Ovary (tissue), 7 donors: ENCODE measurements at regions not wholly inside any gene's neighbourhood (a gene's known extent, or its start where the extent isn't known, plus 50 kb on each side); places are given as distances from the start of the nearest gene placed in this dataset.

Experiments
- DNase-seq, 5 donors: peaks; one replicate each; pipeline ENCODE4 v3.0.0-alpha.2; 2019 to 2020
- H3K27ac ChIP-seq, 2 donors: fragments of 200-600 bp; one replicate each; pipeline versions ENCODE4 v1.5.1 to v1.8.0; 2019 to 2022
- H3K27me3 ChIP-seq: fragments of 200-600 bp; one replicate; pipeline ENCODE4 v1.8.0; 2022
- H3K36me3 ChIP-seq: fragments of 200-600 bp; sonication (generic); one replicate; pipeline ENCODE4 v1.5.1; 2019
- H3K4me1 ChIP-seq: one replicate; pipeline ENCODE4 v1.8.1; 2013; ENCODE audit warnings: mild to moderate bottlenecking, moderate library complexity; ENCODE audit not compliant: insufficient read depth
- H3K4me3 ChIP-seq: fragments of 200-600 bp; sonication (generic); one replicate; pipeline ENCODE4 v1.5.1; 2017
- H3K9me3 ChIP-seq, 2 donors: fragments of 200-600 bp in 1 of 2; sonication (generic) in 1 of 2; one replicate each; pipeline versions ENCODE4 v1.5.1 to v1.8.1; 2013 to 2019; ENCODE audit warnings: mild to moderate bottlenecking in 1 of 2, moderate library complexity in 1 of 2
- EP300 ChIP-seq: sonication (generic); formaldehyde crosslinking; IDR thresholded peaks from one replicate; pipeline ENCODE4 v1.6.1; 2017; ENCODE audit warnings: antibody characterized with exemption
- POLR2A ChIP-seq: fragments of 450-650 bp; IDR thresholded peaks from one replicate; pipeline ENCODE4 v1.6.1; 2017; ENCODE audit warnings: antibody characterized with exemption, mild to moderate bottlenecking, moderate library complexity
- WGBS, 3 donors: extraction: QIAGEN DNeasy Blood & Tissue Kit in 1 of 3; methylation state at CpG; one replicate each; pipeline versions ENCODE4 v1.1.5 to v1.1.7; 2013 to 2017; 5-methylcytosine and 5-hydroxymethylcytosine counted together
- intact Hi-C, 4 donors: fragments of 100-400 bp; cut with DNase I; formaldehyde crosslinking; loops; one replicate each; pipeline versions ENCODE4 v1.11.0 to v1.15.1; 2022 to 2023
- TF ChIP-seq, protein P1 (sequence below), 3 donors: fragments of 450-650 bp in 2 of 3; fragments of 200-600 bp in 1 of 3; IDR thresholded peaks; one replicate each; pipeline versions ENCODE4 v1.5.1 to v1.8.0; 2016 to 2022; ENCODE audit warnings: antibody characterized with exemption in 3 of 3, mild to moderate bottlenecking in 1 of 3
- donor health status: DM: no; HTN: no; CAD: no; lungs with moderate emphysema.
- donor health status: DM: no; HTN: no; CAD: no.
- donor health status: Bipolar disorder and iron deficiency.
- donor health status: DM: no; HTN: no; CAD: no.
- donor health status: DM: yes; HTN: yes; CAD: no.

DNA sequence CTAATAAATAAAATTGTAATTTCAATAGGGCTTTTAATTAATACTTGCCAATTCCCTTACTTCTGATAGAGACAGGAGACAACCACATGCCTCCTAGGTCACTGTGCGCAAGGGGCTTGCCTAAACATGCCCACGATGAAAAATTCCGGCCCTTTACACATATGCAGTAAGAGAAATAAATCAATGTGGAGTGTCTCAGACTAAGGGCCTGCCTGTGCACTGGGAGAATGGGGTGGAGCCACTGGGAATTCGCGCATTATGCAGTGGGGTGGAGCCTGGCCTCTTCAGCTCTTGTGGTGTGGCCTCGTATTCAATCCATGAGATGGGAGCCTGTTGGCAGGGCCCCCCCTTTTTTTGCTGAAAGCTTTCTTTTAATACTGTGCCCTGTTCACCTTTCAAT is 484.5 kb downstream of the PDGFC start:
- 92 to 96% (median 93%) methylated on average over 6 of the region's 6 CpGs for WGBS, 3 donors
- H3K4me1 ChIP-seq: no peaks in the 10 kb centered on the region
- no peak overlapping the region for H3K4me3 ChIP-seq
- TF ChIP-seq POLR2A (no peak), EP300 (no peak)
- TF ChIP-seq, protein P1, sequence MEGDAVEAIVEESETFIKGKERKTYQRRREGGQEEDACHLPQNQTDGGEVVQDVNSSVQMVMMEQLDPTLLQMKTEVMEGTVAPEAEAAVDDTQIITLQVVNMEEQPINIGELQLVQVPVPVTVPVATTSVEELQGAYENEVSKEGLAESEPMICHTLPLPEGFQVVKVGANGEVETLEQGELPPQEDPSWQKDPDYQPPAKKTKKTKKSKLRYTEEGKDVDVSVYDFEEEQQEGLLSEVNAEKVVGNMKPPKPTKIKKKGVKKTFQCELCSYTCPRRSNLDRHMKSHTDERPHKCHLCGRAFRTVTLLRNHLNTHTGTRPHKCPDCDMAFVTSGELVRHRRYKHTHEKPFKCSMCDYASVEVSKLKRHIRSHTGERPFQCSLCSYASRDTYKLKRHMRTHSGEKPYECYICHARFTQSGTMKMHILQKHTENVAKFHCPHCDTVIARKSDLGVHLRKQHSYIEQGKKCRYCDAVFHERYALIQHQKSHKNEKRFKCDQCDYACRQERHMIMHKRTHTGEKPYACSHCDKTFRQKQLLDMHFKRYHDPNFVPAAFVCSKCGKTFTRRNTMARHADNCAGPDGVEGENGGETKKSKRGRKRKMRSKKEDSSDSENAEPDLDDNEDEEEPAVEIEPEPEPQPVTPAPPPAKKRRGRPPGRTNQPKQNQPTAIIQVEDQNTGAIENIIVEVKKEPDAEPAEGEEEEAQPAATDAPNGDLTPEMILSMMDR (IDR thresholded peaks at IDR 0.05): no peak
- H3K27ac ChIP-seq: no peak overlapping the region
- no peaks in the 10 kb centered on the region for H3K36me3 ChIP-seq
- no peaks in the 10 kb centered on the region for H3K9me3 ChIP-seq
- no peak for DNase-seq
- intact Hi-C loops: no loop called here
- no peaks in the 10 kb centered on the region for H3K27me3 ChIP-seq

GRCh38 chr4:156481845-156482244 is 489.8 kb downstream of the PDGFC start:
- no peak for DNase-seq
- Histone ChIP-seq H3K27me3 (no peaks in the 10 kb centered on the region), H3K4me1 (no peaks in the 10 kb centered on the region), H3K9me3 (no peaks in the 10 kb centered on the region), H3K36me3 (no peaks in the 10 kb centered on the region), H3K4me3 (no peak overlapping the region), H3K27ac (no peak overlapping the region)
- intact Hi-C loops: no loop called here
- no peak for TF ChIP-seq EP300
- TF ChIP-seq, protein P1 (IDR thresholded peaks at IDR 0.05): no peak
- no peak for TF ChIP-seq POLR2A
- 92 to 95% (median 93%) methylated on average over 11 of the region's 11 CpGs for WGBS, 3 donors

DNA sequence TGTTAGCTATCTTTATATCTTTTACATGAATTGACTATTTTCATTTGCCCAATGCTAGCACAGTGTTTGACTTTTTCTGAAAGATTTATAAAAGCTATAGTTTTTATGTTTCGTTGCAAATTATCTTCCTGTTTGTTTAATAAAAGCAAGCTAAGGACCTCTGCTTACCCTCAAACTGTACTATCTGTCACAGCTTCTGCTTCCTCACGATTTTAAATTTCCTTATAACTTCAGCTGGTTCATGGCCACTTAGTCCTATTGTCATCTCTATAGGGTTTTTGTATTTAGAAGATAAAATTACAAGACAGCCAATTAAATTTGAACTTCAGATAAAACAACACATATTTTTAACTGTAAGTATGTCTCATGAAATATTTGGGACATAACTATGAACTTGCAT is 494.0 kb downstream of the PDGFC start:
- intact Hi-C loops: loop anchor here in 2 of 4 donors (10.0 kb wide), 2 partner anchors 487 to 567 kb away; no protein-coding TSS in a partner anchor
- no peaks in the 10 kb centered on the region for H3K36me3 ChIP-seq
- no peaks in the 10 kb centered on the region for H3K27me3 ChIP-seq
- 63 to 67% (median 65%) methylated on average over 2 of the region's 2 CpGs for WGBS, 3 donors
- H3K27ac ChIP-seq: no peak overlapping the region
- TF ChIP-seq EP300 (no peak), POLR2A (no peak)
- TF ChIP-seq, protein P1 (IDR thresholded peaks at IDR 0.05): no peak
- no peak overlapping the region for H3K4me3 ChIP-seq
- no peak for DNase-seq
- H3K9me3 ChIP-seq: no peaks in the 10 kb centered on the region
- no peaks in the 10 kb centered on the region for H3K4me1 ChIP-seq

- Histone ChIP-seq H3K36me3 (no peaks in the 10 kb centered on the region), H3K9me3 (no peaks in the 10 kb centered on the region), H3K4me1 (no peaks in the 10 kb centered on the region), H3K27me3 (no peaks in the 10 kb centered on the region), H3K27ac (no peak overlapping the region), H3K4me3 (no peak overlapping the region)
- TF ChIP-seq EP300 (no peak), POLR2A (no peak)
- TF ChIP-seq, protein P1 (IDR thresholded peaks at IDR 0.05): no peak
- DNase-seq: no peak
- 33 to 47% (median 39%) methylated on average over 2 of the region's 2 CpGs for WGBS, 3 donors
- intact Hi-C loops: loop anchor here in 2 of 4 donors (1.0 to 10.0 kb wide), 3 partner anchors 46 to 568 kb away; no protein-coding TSS in a partner anchor
These were observed 495.2 kb downstream of the PDGFC start for GRCh38 chr4:156476359-156476758.
